Sciatic nerve (tissue), 2 donors: ENCODE measurements at regions not wholly inside any gene's neighbourhood (a gene's known extent, or its start where the extent isn't known, plus 50 kb on each side); places are given as distances from the start of the nearest gene placed in this dataset.
"Not testable (repeated sequence)": the region's sequence is repeated elsewhere in the genome, so short reads cannot be mapped to it uniquely, and the experiment has no call there.

ENCODE experiments used
- ATAC-seq: fragments of 200-7000 bp; cut with Tn5 transposase; one replicate; pipeline ENCODE4 v1.9.1; 2020; ENCODE audit warnings: mild to moderate bottlenecking, moderate library complexity
- DNase-seq: peaks from one replicate; pipeline ENCODE4 v3.0.0-alpha.2; 2020; ENCODE audit warnings: low spot score
- intact Hi-C: fragments of 100-400 bp; cut with DNase I; formaldehyde crosslinking; loops from one replicate; pipeline ENCODE4 v1.14.2; 2022
- donor health status: DM: no; HTN: no; CAD: no.
- donor health status: DM: no; HTN: no; CAD: no.

- intact Hi-C loops = no loop called here
- no peak for ATAC-seq
- no peak for DNase-seq
Measured at GRCh38 chr10:6995831-6996230, 415.0 kb downstream of the SFMBT2 start.

GRCh38 chr10:6995341-6995740 lies 415.3 kb upstream of the PRKCQ start:
- DNase-seq (no peak), ATAC-seq (no peak)
- intact Hi-C loops = no loop called here

GRCh38 chr10:6990891-6991290 lies 410.8 kb upstream of the PRKCQ start:
- ATAC-seq (no peak), DNase-seq (no peak)
- intact Hi-C loops = no loop called here

DNA sequence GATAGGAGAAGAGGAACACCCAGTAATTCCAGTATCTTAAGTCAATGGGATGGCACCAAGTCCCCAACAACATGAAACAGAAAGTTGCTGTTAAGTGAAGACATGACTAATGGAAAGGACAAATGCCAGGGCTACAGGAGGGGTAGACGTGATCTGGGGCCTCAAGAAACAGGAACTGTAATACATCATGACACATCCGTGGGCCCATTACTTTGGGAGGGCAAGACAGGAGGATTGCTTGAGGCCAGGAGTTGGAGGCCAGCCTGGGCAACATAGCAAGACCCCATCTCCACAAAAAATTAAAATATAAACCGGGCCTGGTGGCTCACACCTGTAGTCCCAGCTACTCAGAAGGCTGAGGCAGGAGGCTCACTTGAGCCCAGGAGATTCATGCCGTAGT lies 408.6 kb upstream of the PRKCQ start:
- no peak for DNase-seq
- intact Hi-C loops = no loop called here
- ATAC-seq = no peak

DNA sequence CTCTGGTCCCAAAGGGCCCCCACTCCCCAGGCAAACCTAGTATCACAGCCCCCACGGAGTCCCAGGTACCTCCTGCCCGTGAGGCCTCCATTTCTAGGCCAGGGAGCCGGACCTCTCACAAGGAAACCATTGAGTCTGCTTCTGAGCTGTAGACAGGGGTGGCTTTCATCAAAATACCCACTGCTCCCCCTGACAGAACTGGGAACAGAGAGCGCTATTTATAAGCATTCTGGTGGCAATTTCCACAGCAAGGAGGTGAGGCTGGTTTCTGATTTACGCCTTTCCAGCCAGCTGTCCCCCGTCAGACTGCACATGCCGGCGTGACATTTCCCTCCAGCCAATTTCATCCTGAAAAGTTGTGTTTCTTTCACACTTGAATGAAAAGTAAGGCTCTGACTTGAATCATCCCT lies 407.5 kb upstream of the PRKCQ start:
- intact Hi-C loops = no loop called here
- no peak for DNase-seq
- ATAC-seq = peak; percentile 77

DNA sequence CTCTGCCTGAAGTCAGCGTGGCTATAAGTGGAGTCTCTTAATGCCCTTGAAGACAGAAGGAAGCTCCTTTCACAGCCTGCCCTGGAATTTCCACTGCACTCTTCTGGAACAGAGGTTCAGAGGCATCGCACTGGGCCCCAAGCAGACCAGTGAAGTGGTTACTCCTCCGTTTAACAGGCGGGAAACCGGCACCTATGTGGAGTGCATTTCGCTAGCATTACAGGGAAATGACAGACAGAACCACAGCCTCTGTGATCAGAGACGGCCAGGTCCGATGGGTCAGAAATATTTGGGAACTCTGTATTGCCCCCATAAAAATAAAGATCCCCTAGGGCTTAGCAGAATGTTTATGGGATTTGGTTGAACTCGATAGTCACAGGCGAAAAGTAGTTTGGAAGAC lies 406.9 kb upstream of the PRKCQ start:
- intact Hi-C loops = no loop called here
- DNase-seq (no peak), ATAC-seq (no peak)

GRCh38 chr10:6985644-6986043 lies 405.6 kb upstream of the PRKCQ start:
- intact Hi-C loops = no loop called here
- ATAC-seq = no peak

GRCh38 chr10:6984971-6985370 lies 404.9 kb upstream of the PRKCQ start:
- intact Hi-C loops = no loop called here
- DNase-seq (no peak), ATAC-seq (no peak)

More at GRCh38 chr10:6985644-6986043, 405.6 kb upstream of the PRKCQ start:
- DNase-seq = no peak

GRCh38 chr10:6984016-6984415 lies 403.9 kb upstream of the PRKCQ start:
- DNase-seq, ATAC-seq, intact Hi-C loops: not testable (repeated sequence)

GRCh38 chr10:6980353-6980752 lies 400.3 kb upstream of the PRKCQ start:
- DNase-seq (no peak), ATAC-seq (no peak)
- intact Hi-C loops = no loop called here

DNA sequence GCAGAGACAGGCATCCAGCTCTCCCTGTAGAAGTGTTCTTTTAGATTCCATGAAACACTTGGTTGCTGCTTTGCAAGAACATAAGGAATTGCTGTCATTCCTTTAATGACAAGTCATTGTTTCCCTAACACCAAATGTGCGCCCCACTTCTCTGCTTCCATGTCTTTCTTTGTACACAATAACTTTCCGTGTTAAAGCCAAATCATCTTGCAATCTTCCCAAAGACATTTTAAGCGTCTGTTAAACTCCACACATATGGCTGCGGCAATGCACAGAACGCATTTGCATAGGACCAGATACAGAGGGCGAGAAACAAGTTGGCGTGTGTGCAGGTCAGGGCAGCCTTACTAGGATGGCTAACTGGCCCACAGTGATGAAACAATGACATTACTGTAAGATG lies 399.3 kb upstream of the PRKCQ start:
- DNase-seq (no peak), ATAC-seq (no peak)
- intact Hi-C loops = no loop called here

DNA sequence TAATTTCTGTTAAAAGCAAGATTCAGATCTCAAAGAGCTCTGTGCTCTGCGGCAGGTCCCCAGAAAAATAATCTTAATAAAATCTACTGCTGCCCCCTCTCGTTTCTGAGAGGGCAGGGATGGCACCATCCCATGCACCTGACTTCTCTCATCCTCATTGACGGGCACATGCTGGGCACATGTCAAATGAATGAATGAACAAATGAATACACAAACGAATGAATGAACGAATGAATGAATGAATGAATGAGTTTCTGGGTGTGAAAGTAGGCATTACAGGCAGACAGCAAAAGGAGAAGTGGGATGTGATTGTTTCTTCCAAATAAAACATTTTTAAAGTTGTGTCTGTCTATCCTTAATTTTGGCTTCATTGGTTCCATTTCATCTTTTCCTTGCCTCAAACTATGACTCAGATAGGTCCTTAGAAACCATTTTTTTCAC lies 398.1 kb upstream of the PRKCQ start:
- no peak for DNase-seq
- no peak for ATAC-seq
- intact Hi-C loops = no loop called here

DNA sequence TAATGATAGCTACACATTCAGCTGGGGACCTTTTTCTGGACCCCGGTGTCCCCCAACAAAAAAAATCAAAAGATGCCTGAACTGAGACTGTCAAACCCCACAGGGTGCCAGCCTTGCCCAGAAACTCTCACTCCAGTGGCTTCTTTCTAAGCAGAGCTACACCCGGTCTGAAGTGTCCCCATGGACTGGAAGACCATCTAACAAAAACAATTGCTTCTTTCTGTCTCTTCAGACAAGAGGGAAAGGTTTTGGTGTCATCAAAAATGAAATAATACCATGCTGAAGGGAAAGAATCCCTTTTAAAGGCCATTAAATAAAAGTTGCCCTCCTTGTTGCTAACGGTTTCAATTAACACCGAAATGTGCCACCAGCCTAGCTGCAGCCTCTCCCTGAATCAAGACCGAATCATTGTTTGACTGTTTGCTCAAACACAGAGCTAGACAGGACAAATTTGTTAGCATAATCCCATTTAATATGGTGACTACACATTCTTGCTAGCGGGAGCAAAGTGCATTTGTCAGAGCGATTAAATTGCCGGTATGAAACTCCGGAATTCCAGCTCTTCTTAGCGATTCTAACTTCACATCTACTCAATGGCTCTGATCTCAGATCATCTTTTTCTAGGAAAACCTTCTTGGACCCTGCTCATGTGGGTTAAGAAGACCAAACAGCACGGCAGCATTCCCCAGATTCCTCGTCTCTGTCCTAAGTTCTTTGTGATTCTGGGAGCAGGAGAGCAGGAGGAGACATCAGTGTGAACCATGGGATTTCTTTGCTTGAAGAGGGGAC lies 397.5 kb upstream of the PRKCQ start:
- ATAC-seq (no peak), DNase-seq (no peak)
- intact Hi-C loops = no loop called here

DNA sequence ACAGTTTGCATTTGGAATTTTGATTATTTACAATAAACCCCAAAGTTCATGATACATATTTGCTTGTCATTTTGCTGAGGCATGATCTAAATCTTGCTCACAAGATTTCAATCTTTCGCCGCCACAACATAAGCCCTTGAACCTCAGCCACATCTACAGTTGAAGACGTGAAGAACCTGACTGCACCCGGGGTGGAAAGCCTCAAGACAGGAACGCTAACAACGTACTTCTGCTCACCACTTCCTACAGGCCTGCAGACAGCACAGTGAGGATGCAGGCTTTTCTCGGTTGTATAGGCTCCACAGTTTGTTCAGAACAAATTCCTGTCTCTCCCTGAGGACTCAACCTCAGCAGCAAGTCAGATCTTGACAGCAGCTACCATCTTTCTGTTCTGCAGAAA lies 393.8 kb upstream of the PRKCQ start:
- ATAC-seq = no peak
- intact Hi-C loops = no loop called here
- no peak for DNase-seq

- intact Hi-C loops = no loop called here
- DNase-seq = no peak
- ATAC-seq = no peak
Measured at GRCh38 chr10:6972226-6972625, 392.1 kb upstream of the PRKCQ start.

DNA sequence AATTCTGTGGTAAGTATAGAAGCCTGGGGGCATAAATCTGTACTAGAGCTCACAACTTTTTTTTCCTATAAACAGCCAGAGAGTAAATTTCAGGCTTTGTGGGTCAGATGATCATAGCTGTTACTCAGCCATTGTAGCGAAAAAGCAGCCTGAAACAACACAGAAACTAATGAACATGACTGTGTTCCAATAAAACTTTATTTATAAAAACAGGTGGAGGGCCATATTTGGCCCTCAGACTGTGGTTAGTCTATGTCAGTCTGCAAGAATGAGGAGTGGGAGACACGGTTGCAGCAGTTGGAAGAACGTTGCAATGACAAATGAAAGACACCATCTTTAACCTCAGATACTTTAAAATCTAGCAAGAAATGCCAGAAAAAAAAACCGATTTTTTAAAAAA lies 389.6 kb upstream of the PRKCQ start:
- no peak for DNase-seq
- ATAC-seq = no peak
- intact Hi-C loops = no loop called here

- ATAC-seq (no peak), DNase-seq (no peak)
- intact Hi-C loops = no loop called here
Measured at GRCh38 chr10:6964543-6964942, 384.5 kb upstream of the PRKCQ start.

DNA sequence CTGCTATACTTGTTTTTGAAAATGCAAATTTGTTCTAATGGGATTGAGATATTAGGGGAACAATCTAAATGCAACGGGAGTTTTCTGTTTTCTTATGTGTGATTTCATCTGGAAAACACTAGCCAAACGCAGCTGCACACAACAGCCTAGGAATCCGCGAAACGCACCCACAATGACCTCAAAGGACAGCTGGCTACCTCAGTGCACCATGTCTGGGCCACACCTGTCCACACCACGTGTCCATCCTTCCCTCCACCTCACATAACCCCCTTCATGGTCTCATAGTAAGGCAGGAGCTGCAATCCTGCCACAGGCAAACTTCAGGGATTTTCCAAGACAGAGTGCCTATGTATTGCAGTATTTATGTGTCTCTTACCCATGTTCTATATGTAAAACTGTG lies 382.5 kb upstream of the PRKCQ start:
- DNase-seq (no peak), ATAC-seq (no peak)
- intact Hi-C loops = no loop called here

DNA sequence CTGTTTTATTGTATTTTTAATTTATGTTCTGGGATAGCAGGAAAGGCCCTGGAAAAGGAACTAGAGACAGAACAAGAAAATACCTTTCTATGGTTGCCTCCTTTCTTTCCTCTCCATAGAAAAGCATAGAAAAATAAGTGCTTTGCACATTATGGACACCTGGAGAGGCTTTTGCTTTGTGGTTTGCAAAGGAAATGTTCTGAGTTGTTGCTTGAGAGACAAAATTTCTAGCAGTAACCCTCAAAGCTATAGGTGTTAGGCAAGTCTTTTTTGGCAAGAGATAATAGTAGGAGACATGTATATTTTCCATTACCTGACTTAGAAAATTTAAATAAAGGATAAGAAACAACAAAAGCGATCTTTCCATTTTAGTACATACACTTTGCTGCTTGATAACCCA lies 378.6 kb upstream of the PRKCQ start:
- intact Hi-C loops = no loop called here
- no peak for DNase-seq
- no peak for ATAC-seq

DNA sequence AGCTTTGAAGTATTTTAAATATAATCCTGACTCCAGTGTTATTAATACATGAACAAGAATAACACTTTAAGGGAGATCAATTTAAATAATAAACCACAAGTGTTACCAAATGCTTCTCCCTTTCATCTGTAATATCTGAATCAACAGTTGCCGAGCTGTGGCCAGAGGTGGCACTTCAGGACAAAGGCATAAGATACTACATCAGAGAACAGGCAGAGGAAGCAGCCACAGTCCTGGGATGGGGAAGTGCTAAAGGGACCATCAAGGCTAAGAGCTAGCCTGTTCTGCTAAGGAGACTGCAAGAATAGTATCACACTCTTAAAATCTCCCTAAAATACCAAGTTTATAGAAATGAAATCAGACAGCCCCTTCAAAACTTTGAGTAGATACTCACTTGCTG lies 378.2 kb upstream of the PRKCQ start:
- intact Hi-C loops = no loop called here
- no peak for ATAC-seq
- DNase-seq = no peak

GRCh38 chr10:6957851-6958250 lies 377.8 kb upstream of the PRKCQ start:
- DNase-seq (no peak), ATAC-seq (no peak)
- intact Hi-C loops = no loop called here
